CD8-positive, alpha-beta memory T cell (primary cell): ENCODE measurements at regions not wholly inside any gene's neighbourhood (a gene's known extent, or its start where the extent isn't known, plus 50 kb on each side); places are given as distances from the start of the nearest gene placed in this dataset.

ENCODE experiments used
- CTCF ChIA-PET: fragments of 350-600 bp; sonication (Branson Sonifier 250); formaldehyde crosslinking; loops from one replicate; lab custom pipeline; 2021; ENCODE audit warnings: antibody characterized with exemption; lab: Charles Lee
- POLR2A ChIA-PET: fragments of 350-600 bp; sonication (Branson Sonifier 250); formaldehyde crosslinking; loops from one replicate; lab custom pipeline; 2021; ENCODE audit warnings: antibody characterized with exemption; lab: Charles Lee
- DNase-seq, 5 donors: peaks; one replicate each; pipeline versions ENCODE4 v3.0.0 to v3.0.0-alpha.2; 2020 to 2022; ENCODE audit warnings: mixed read lengths in 1 of 5
- H3K27ac ChIP-seq: one replicate; pipeline ENCODE4 v1.7.0; 2013; ENCODE audit warnings: low read depth, mild to moderate bottlenecking, low read length, moderate library complexity
- H3K27me3 ChIP-seq: 2 replicates; pipeline ENCODE4 v1.7.0; 2013; ENCODE audit warnings: low read length, mild to moderate bottlenecking; ENCODE audit not compliant: insufficient read depth, poor library complexity, severe bottlenecking
- H3K36me3 ChIP-seq: 2 replicates; pipeline ENCODE4 v1.7.0; 2013; ENCODE audit warnings: mild to moderate bottlenecking, low read length, moderate library complexity; ENCODE audit not compliant: insufficient read depth
- H3K4me1 ChIP-seq: 2 replicates; pipeline ENCODE4 v1.7.0; 2013; ENCODE audit warnings: mild to moderate bottlenecking, low read length, moderate library complexity; ENCODE audit not compliant: insufficient read depth
- H3K4me3 ChIP-seq: 2 replicates; pipeline ENCODE4 v1.7.0; 2013; ENCODE audit warnings: mild to moderate bottlenecking, low read length
- H3K9me3 ChIP-seq: 2 replicates; pipeline ENCODE4 v1.7.0; 2013; ENCODE audit warnings: mild to moderate bottlenecking, low read length
- H3K27ac Mint-ChIP-seq, 8 donors: one replicate each; pipeline ENCODE4 v1.8.0; 2020 to 2021; ENCODE audit warnings: mixed read lengths in 8 of 8, mild to moderate bottlenecking in 6 of 8, inconsistent platforms in 3 of 8, moderate library complexity in 3 of 8
- H3K27me3 Mint-ChIP-seq, 2 donors: one replicate each; pipeline ENCODE4 v1.8.0; 2020 to 2021; ENCODE audit warnings: mixed read lengths in 2 of 2, mild to moderate bottlenecking in 1 of 2, moderate library complexity in 1 of 2
- H3K36me3 Mint-ChIP-seq, 3 donors: one replicate each; pipeline ENCODE4 v1.8.0; 2020 to 2021; ENCODE audit warnings: mixed read lengths in 3 of 3, inconsistent platforms in 1 of 3, mild to moderate bottlenecking in 1 of 3
- H3K4me1 Mint-ChIP-seq, 3 donors: one replicate each; pipeline ENCODE4 v1.8.0; 2020 to 2021; ENCODE audit warnings: mixed read lengths in 3 of 3, inconsistent platforms in 1 of 3, mild to moderate bottlenecking in 1 of 3
- H3K4me3 Mint-ChIP-seq, 7 donors: one replicate each; pipeline ENCODE4 v1.8.0; 2020 to 2021; ENCODE audit warnings: mixed read lengths in 7 of 7, mild to moderate bottlenecking in 6 of 7, moderate library complexity in 4 of 7, inconsistent platforms in 2 of 7
- H3K9me3 Mint-ChIP-seq, 5 donors: one replicate each; pipeline ENCODE4 v1.8.0; 2020 to 2022; ENCODE audit warnings: mixed read lengths in 5 of 5, mild to moderate bottlenecking in 3 of 5, moderate library complexity in 2 of 5, inconsistent platforms in 1 of 5

GRCh38 chr9:108133680-108134079, 644.1 kb upstream of the KLF4 start:
- POLR2A ChIA-PET, result no interaction called here

GRCh38 chr9:108133101-108133500, 643.5 kb upstream of the KLF4 start:
- no peak overlapping the region for H3K27ac ChIP-seq
- POLR2A ChIA-PET, result no interaction called here
- Mint-ChIP-seq H3K4me3 (no peak overlapping the region), H3K27me3 (no peaks in the 10 kb centered on the region), H3K9me3 (peaks cover 0 to 12% (median 1%) of the 10 kb centered on the region in 5 donors), H3K27ac (no peak overlapping the region), H3K4me1 (no peaks in the 10 kb centered on the region), H3K36me3 (no peaks in the 10 kb centered on the region)
- no peak for DNase-seq
- H3K4me1 ChIP-seq, result no peaks in the 10 kb centered on the region
- CTCF ChIA-PET, result interaction anchor here (1.0 kb wide), 1 partner anchor 12 kb away, joined by 3 read pairs; no protein-coding TSS in a partner anchor
- no peaks in the 10 kb centered on the region for H3K9me3 ChIP-seq
- H3K4me3 ChIP-seq, result no peak overlapping the region
- H3K27me3 ChIP-seq, result no peaks in the 10 kb centered on the region
- no peaks in the 10 kb centered on the region for H3K36me3 ChIP-seq

More at GRCh38 chr9:108133680-108134079, 644.1 kb upstream of the KLF4 start:
- no peaks in the 10 kb centered on the region for H3K4me1 Mint-ChIP-seq
- H3K36me3 ChIP-seq, result no peaks in the 10 kb centered on the region
- no peak overlapping the region for H3K4me3 ChIP-seq
- H3K4me3 Mint-ChIP-seq, result no peak overlapping the region
- H3K27me3 ChIP-seq, result no peaks in the 10 kb centered on the region
- no peak for DNase-seq
- H3K9me3 ChIP-seq, result no peaks in the 10 kb centered on the region
- CTCF ChIA-PET, result interaction anchor here (1.0 kb wide), 1 partner anchor 12 kb away, joined by 3 read pairs; no protein-coding TSS in a partner anchor
- no peak overlapping the region for H3K27ac ChIP-seq
- no peaks in the 10 kb centered on the region for H3K36me3 Mint-ChIP-seq
- no peaks in the 10 kb centered on the region for H3K27me3 Mint-ChIP-seq
- peaks cover 0 to 12% (median 4%) of the 10 kb centered on the region in 5 donors for H3K9me3 Mint-ChIP-seq
- no peak overlapping the region for H3K27ac Mint-ChIP-seq
- H3K4me1 ChIP-seq, result no peaks in the 10 kb centered on the region

- H3K27ac Mint-ChIP-seq, result no peak overlapping the region
- no peaks in the 10 kb centered on the region for H3K4me1 ChIP-seq
- POLR2A ChIA-PET, result no interaction called here
- CTCF ChIA-PET, result no interaction called here
- H3K4me1 Mint-ChIP-seq, result no peaks in the 10 kb centered on the region
- no peaks in the 10 kb centered on the region for H3K27me3 Mint-ChIP-seq
- no peaks in the 10 kb centered on the region for H3K36me3 ChIP-seq
- H3K27me3 ChIP-seq, result no peaks in the 10 kb centered on the region
- no peak overlapping the region for H3K4me3 ChIP-seq
- H3K9me3 ChIP-seq, result no peaks in the 10 kb centered on the region
- no peak for DNase-seq
- H3K36me3 Mint-ChIP-seq, result no peaks in the 10 kb centered on the region
- peaks cover 0 to 12% (median 1%) of the 10 kb centered on the region in 5 donors for H3K9me3 Mint-ChIP-seq
- no peak overlapping the region for H3K4me3 Mint-ChIP-seq
- no peak overlapping the region for H3K27ac ChIP-seq
Measured at GRCh38 chr9:108130905-108131304, 641.3 kb upstream of the KLF4 start.

- Histone ChIP-seq H3K9me3 (no peaks in the 10 kb centered on the region), H3K36me3 (no peaks in the 10 kb centered on the region), H3K4me3 (no peak overlapping the region), H3K27me3 (no peaks in the 10 kb centered on the region), H3K4me1 (no peaks in the 10 kb centered on the region), H3K27ac (no peak overlapping the region)
- POLR2A ChIA-PET, result no interaction called here
- H3K4me3 Mint-ChIP-seq, result no peak overlapping the region
- no peak overlapping the region for H3K27ac Mint-ChIP-seq
- CTCF ChIA-PET, result no interaction called here
- no peaks in the 10 kb centered on the region for H3K4me1 Mint-ChIP-seq
- H3K36me3 Mint-ChIP-seq, result no peaks in the 10 kb centered on the region
- H3K27me3 Mint-ChIP-seq, result no peaks in the 10 kb centered on the region
- no peak for DNase-seq
- H3K9me3 Mint-ChIP-seq, result peaks cover 1 to 9% (median 5%) of the 10 kb centered on the region in 5 donors
Measured at GRCh38 chr9:108125625-108126024, 636.1 kb upstream of the KLF4 start.

GRCh38 chr9:108119530-108120113, 630.1 kb upstream of the KLF4 start:
- ChIA-PET POLR2A (no interaction called here), CTCF (no interaction called here)
- no peaks in the 10 kb centered on the region for H3K27me3 ChIP-seq
- DNase-seq, result no peak
- Mint-ChIP-seq H3K27me3 (no peaks in the 10 kb centered on the region), H3K9me3 (peaks cover 0 to 11% (median 5%) of the 10 kb centered on the region in 5 donors), H3K36me3 (no peaks in the 10 kb centered on the region), H3K4me3 (no peak overlapping the region), H3K4me1 (no peaks in the 10 kb centered on the region), H3K27ac (no peak overlapping the region)
- H3K36me3 ChIP-seq, result no peaks in the 10 kb centered on the region
- H3K4me1 ChIP-seq, result no peaks in the 10 kb centered on the region
- H3K4me3 ChIP-seq, result no peak overlapping the region
- no peak overlapping the region for H3K27ac ChIP-seq
- H3K9me3 ChIP-seq, result no peaks in the 10 kb centered on the region

- H3K9me3 Mint-ChIP-seq, result peaks cover 0 to 10% (median 2%) of the 10 kb centered on the region in 5 donors
- POLR2A ChIA-PET, result no interaction called here
- H3K4me3 ChIP-seq, result no peak overlapping the region
Measured at GRCh38 chr9:108117795-108118194, 628.2 kb upstream of the KLF4 start.

GRCh38 chr9:108117306-108117705, 627.7 kb upstream of the KLF4 start:
- no peak for DNase-seq
- Mint-ChIP-seq H3K27me3 (no peaks in the 10 kb centered on the region), H3K36me3 (no peaks in the 10 kb centered on the region), H3K4me1 (no peaks in the 10 kb centered on the region), H3K9me3 (peaks cover 0 to 10% (median 2%) of the 10 kb centered on the region in 5 donors), H3K27ac (no peak overlapping the region), H3K4me3 (no peak overlapping the region)
- CTCF ChIA-PET, result no interaction called here
- Histone ChIP-seq H3K4me1 (no peaks in the 10 kb centered on the region), H3K4me3 (no peak overlapping the region), H3K27me3 (no peaks in the 10 kb centered on the region), H3K9me3 (no peaks in the 10 kb centered on the region), H3K36me3 (no peaks in the 10 kb centered on the region), H3K27ac (no peak overlapping the region)
- POLR2A ChIA-PET, result no interaction called here

More at GRCh38 chr9:108117795-108118194, 628.2 kb upstream of the KLF4 start:
- H3K27me3 Mint-ChIP-seq, result no peaks in the 10 kb centered on the region
- no peak overlapping the region for H3K27ac ChIP-seq
- CTCF ChIA-PET, result no interaction called here
- H3K36me3 ChIP-seq, result no peaks in the 10 kb centered on the region
- DNase-seq, result no peak
- H3K4me3 Mint-ChIP-seq, result no peak overlapping the region
- H3K9me3 ChIP-seq, result no peaks in the 10 kb centered on the region
- H3K4me1 Mint-ChIP-seq, result no peaks in the 10 kb centered on the region
- no peak overlapping the region for H3K27ac Mint-ChIP-seq
- no peaks in the 10 kb centered on the region for H3K36me3 Mint-ChIP-seq
- no peaks in the 10 kb centered on the region for H3K27me3 ChIP-seq
- no peaks in the 10 kb centered on the region for H3K4me1 ChIP-seq

GRCh38 chr9:108113596-108113995, 624.0 kb upstream of the KLF4 start:
- no peaks in the 10 kb centered on the region for H3K36me3 ChIP-seq
- Mint-ChIP-seq H3K27me3 (no peaks in the 10 kb centered on the region), H3K27ac (no peak overlapping the region), H3K36me3 (no peaks in the 10 kb centered on the region), H3K4me3 (no peak overlapping the region), H3K4me1 (no peaks in the 10 kb centered on the region), H3K9me3 (peaks cover 0 to 13% (median 3%) of the 10 kb centered on the region in 5 donors)
- ChIA-PET CTCF (no interaction called here), POLR2A (no interaction called here)
- H3K27ac ChIP-seq, result no peak overlapping the region
- no peak overlapping the region for H3K4me3 ChIP-seq
- no peaks in the 10 kb centered on the region for H3K4me1 ChIP-seq
- no peak for DNase-seq
- H3K9me3 ChIP-seq, result no peaks in the 10 kb centered on the region
- H3K27me3 ChIP-seq, result no peaks in the 10 kb centered on the region
